AG04450 (cell line): ENCODE measurements at regions not wholly inside any gene's neighbourhood (a gene's known extent, or its start where the extent isn't known, plus 50 kb on each side); places are given as distances from the start of the nearest gene placed in this dataset.

Experiments used
- CTCF ChIA-PET: fragments of 300-600, 350-600 bp; formaldehyde crosslinking; extraction: SDS; loops from one replicate; lab custom pipeline; 2022; ENCODE audit warnings: antibody characterized with exemption, inconsistent platforms; lab: Charles Lee
- POLR2A ChIA-PET: fragments of 350-600 bp; formaldehyde crosslinking; extraction: SDS; loops from one replicate; lab custom pipeline; 2021; ENCODE audit warnings: antibody characterized with exemption, inconsistent platforms; lab: Yijun Ruan, JAX
- DNase-seq: peaks from one replicate; pipeline ENCODE4 v3.0.0-alpha.2; 2011; ENCODE audit warnings: low read depth, low spot score
- H3K27ac ChIP-seq: one replicate; pipeline ENCODE4 v1.5.1; 2012; ENCODE audit warnings: low read depth, low read length, control low read depth
- H3K27me3 ChIP-seq: one replicate; pipeline ENCODE4 v1.6.0; 2012; ENCODE audit warnings: low read length; ENCODE audit not compliant: control insufficient read depth, insufficient read depth
- H3K4me3 ChIP-seq: 2 replicates; pipeline ENCODE4 v1.5.1; 2011; ENCODE audit warnings: mild to moderate bottlenecking, low read depth, low read length, control low read depth
- H3K9me3 ChIP-seq: 2 replicates; pipeline ENCODE4 v1.5.1; 2012; ENCODE audit warnings: low read length; ENCODE audit not compliant: control insufficient read depth, insufficient read depth
- CTCF ChIP-seq: IDR thresholded peaks from 2 replicates; pipeline ENCODE4 v1.5.1; 2011; ENCODE audit warnings: low read depth, low read length, control low read depth, inconsistent platforms

- no peak overlapping the region for H3K27ac ChIP-seq
- ChIA-PET POLR2A (no interaction called here), CTCF (no interaction called here)
- no peak overlapping the region for H3K4me3 ChIP-seq
- no peak for DNase-seq
- no peaks in the 10 kb centered on the region for H3K27me3 ChIP-seq
- TF ChIP-seq CTCF: no peak
- peaks cover 62% of the 10 kb centered on the region for H3K9me3 ChIP-seq
Observed at GRCh38 chr10:130869179-130869841, 442.2 kb downstream of the TCERG1L start.

- POLR2A ChIA-PET: no interaction called here
- Histone ChIP-seq H3K9me3 (peaks cover 56% of the 10 kb centered on the region), H3K27ac (no peak overlapping the region), H3K4me3 (no peak overlapping the region), H3K27me3 (no peaks in the 10 kb centered on the region)
- no peak for TF ChIP-seq CTCF
- no peak for DNase-seq
- CTCF ChIA-PET: no interaction called here
Observed at GRCh38 chr10:130871406-130871805, 440.1 kb downstream of the TCERG1L start.

- H3K27ac ChIP-seq: no peak overlapping the region
- no peak for DNase-seq
- CTCF ChIA-PET: no interaction called here
- H3K4me3 ChIP-seq: no peak overlapping the region
- H3K9me3 ChIP-seq: peaks cover 51% of the 10 kb centered on the region
- TF ChIP-seq CTCF: no peak
- POLR2A ChIA-PET: no interaction called here
- H3K27me3 ChIP-seq: no peaks in the 10 kb centered on the region
Observed at GRCh38 chr10:130873636-130874035, 437.9 kb downstream of the TCERG1L start.

- CTCF ChIA-PET: no interaction called here
- Histone ChIP-seq H3K9me3 (peaks cover 54% of the 10 kb centered on the region), H3K27ac (no peak overlapping the region), H3K4me3 (no peak overlapping the region), H3K27me3 (no peaks in the 10 kb centered on the region)
- POLR2A ChIA-PET: no interaction called here
- no peak for DNase-seq
- TF ChIP-seq CTCF: no peak
Observed at GRCh38 chr10:130875116-130875515, 436.4 kb downstream of the TCERG1L start.

- ChIA-PET CTCF (no interaction called here), POLR2A (no interaction called here)
- Histone ChIP-seq H3K27me3 (no peaks in the 10 kb centered on the region), H3K9me3 (peaks cover 54% of the 10 kb centered on the region), H3K27ac (no peak overlapping the region), H3K4me3 (no peak overlapping the region)
- DNase-seq: no peak
- TF ChIP-seq CTCF: no peak
Observed at GRCh38 chr10:130875897-130876472, 435.5 kb downstream of the TCERG1L start.
